ENCODE measurements at regions not wholly inside any gene's neighbourhood (a gene's known extent, or its start where the extent isn't known, plus 50 kb on each side); places are given as distances from the start of the nearest gene placed in this dataset.

DNA sequence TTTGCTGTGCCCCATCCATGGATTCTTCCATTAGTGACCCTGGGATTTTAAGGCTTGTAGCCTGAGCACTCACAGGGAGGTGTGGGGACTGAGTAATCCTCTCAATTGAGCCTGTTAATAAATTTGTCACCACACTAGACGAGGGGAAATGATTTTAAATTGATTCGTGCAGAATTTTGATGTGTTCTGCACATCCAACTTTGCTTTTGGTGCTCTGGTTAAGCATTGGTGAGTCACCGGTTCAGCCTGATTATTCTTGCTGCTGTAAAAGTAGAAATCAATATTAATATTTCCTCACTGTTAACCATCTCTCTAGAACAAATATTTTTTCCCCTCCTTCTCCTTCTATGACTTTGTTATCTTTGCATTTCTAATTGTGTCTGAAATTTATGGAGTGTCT is 482.0 kb downstream of the TSN start:
- TF ChIP-seq, protein P1, sequence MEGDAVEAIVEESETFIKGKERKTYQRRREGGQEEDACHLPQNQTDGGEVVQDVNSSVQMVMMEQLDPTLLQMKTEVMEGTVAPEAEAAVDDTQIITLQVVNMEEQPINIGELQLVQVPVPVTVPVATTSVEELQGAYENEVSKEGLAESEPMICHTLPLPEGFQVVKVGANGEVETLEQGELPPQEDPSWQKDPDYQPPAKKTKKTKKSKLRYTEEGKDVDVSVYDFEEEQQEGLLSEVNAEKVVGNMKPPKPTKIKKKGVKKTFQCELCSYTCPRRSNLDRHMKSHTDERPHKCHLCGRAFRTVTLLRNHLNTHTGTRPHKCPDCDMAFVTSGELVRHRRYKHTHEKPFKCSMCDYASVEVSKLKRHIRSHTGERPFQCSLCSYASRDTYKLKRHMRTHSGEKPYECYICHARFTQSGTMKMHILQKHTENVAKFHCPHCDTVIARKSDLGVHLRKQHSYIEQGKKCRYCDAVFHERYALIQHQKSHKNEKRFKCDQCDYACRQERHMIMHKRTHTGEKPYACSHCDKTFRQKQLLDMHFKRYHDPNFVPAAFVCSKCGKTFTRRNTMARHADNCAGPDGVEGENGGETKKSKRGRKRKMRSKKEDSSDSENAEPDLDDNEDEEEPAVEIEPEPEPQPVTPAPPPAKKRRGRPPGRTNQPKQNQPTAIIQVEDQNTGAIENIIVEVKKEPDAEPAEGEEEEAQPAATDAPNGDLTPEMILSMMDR (IDR thresholded peaks at IDR 0.05) = no peak
- TF ChIP-seq EZH2 (IDR thresholded peaks at IDR 0.05; ENCODE audit: borderline replicate concordance, insufficient read depth, low read depth, low read length, poor library complexity, severe bottlenecking) = no peak
